Stimulated activated CD4-positive, alpha-beta T cell treated with anti-CD3 and anti-CD28 coated beads, Interleukin-1b, Interleukin-23, amount 100 ng/mL, for 48 hours (primary cell): ENCODE measurements at regions not wholly inside any gene's neighbourhood (a gene's known extent, or its start where the extent isn't known, plus 50 kb on each side); places are given as distances from the start of the nearest gene placed in this dataset.
"Not testable (repeated sequence)": the region's sequence is repeated elsewhere in the genome, so short reads cannot be mapped to it uniquely, and the experiment has no call there.

Experiments used
- DNase-seq: peaks from one replicate; pipeline ENCODE4 v3.0.0-alpha.2; 2020

DNA sequence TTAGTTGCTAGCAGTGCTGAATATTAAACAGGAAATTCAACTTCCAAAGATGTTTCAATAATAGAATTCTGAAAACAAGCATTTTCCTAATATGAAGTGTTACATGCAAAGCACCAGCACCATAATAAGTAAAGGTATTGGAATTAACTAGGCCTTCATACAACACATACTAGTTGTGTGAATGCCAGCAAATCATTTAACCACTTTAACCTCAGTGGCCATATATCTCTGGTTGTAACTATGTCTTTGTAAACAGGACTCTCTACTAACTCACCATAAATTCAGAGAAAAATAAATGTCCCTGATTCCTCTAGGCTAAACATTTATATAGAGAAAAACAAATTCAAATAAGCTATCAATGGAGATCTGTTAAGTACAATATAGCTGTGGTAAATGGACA is 175.7 kb upstream of the NBPF9 start:
- DNase-seq = not testable (repeated sequence)

- DNase-seq = not testable (repeated sequence)
Measured at GRCh38 chr1:149279512-149279911, 176.2 kb upstream of the NBPF9 start.

GRCh38 chr1:149284773-149285172 is 181.4 kb upstream of the NBPF9 start:
- DNase-seq = not testable (repeated sequence)

DNA sequence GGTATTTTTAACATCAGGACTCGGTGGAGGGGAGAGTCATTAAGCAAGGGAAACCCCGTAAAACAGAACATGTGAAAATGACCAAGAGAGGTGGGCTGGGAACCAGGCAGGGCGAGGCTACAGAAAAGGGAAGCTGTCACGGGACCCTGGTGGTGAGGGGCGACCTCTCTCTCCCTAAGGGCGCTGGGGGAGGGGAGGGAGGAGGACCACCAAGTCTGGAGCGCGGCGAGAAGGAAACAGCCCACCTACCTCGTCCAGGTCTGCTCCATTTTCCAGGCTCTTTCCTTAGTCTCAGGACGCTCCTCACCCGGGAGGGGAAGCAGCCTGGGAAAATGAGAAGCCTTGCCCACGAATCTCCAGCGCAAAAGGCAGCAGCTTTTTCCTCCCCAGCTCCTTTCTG is 181.9 kb upstream of the NBPF9 start:
- DNase-seq = not testable (repeated sequence)

- peak; percentile 22 for DNase-seq
Measured at GRCh38 chr1:149285638-149286037, 182.3 kb upstream of the NBPF9 start.

DNA sequence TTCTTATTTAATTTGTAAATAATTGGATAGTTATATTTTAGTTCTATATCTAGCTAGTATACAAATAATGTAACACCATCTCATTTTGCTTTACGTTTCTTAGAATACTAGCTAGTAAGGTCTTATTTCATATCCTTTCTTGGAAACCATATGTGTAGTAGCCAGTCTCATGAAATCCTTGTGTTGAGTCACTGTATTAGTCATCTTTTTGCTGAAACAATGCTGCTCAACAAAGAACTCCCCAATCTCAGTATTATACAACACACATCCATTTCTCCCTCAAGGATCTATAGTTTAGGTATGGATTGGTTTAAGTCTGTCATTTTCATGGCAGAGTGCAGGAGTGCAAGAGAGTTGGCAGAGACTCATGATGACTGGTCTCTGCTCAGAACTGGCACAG is 185.2 kb upstream of the NBPF9 start:
- DNase-seq = not testable (repeated sequence)

GRCh38 chr1:149300478-149301218 is 174.2 kb upstream of the NBPF19 start:
- not testable (repeated sequence) for DNase-seq

DNA sequence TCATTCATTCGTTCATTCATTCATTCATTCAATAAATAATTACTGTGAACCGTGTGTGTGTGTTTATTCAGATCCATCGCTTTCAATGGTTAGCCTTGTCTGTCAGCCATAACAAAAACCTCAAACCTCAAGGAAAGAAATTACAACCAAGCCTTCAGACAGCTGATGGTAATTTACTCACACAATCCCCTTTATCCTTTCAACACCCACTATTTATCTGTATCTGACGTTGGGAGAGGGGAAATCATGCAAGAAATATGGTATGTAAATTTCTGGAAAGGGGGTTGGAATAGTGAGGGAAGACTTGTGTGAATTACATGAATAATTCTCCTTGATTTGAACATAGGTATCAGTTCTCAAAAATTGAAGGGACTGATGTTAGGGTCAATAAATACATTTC is 173.6 kb upstream of the NBPF19 start:
- not testable (repeated sequence) for DNase-seq

DNA sequence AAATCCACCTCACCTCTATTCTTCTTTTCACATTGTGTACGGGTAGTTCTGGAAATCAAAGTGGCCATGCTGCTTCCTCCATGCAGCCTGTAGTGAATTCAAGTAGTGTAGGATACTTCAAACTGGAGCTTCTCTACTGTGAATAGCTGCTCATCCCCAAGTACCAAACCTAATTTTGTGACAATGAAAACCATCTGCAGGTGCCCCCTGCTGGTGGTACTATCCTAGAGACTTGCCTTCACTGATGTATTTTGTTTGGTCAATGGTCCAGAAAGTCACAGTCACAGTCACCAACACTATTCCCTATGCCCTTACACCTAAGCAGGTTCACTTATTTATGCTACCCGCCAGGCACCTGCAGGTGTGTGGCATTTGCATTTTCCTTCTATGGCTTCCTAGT is 170.0 kb upstream of the NBPF19 start:
- not testable (repeated sequence) for DNase-seq

GRCh38 chr1:149307640-149308039 is 167.2 kb upstream of the NBPF19 start:
- not testable (repeated sequence) for DNase-seq

DNA sequence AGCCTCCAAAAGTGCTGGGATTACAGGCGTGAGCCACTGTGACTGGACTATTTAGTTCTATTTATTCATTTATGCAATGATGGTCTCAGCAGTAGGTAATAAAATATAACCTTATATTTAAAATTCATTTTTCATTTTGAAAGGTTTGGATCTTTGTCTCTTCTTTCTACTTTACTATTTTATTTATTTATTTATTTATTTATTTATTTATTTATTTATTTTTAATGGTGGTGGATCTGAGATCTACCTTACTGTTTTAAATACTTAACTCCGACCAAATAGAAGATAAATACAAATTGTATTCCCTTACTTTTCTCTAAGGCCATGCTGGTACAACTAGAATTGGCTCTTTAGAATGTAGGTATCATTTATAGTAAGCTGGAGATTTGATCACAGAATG is 159.9 kb upstream of the NBPF19 start:
- not testable (repeated sequence) for DNase-seq

DNA sequence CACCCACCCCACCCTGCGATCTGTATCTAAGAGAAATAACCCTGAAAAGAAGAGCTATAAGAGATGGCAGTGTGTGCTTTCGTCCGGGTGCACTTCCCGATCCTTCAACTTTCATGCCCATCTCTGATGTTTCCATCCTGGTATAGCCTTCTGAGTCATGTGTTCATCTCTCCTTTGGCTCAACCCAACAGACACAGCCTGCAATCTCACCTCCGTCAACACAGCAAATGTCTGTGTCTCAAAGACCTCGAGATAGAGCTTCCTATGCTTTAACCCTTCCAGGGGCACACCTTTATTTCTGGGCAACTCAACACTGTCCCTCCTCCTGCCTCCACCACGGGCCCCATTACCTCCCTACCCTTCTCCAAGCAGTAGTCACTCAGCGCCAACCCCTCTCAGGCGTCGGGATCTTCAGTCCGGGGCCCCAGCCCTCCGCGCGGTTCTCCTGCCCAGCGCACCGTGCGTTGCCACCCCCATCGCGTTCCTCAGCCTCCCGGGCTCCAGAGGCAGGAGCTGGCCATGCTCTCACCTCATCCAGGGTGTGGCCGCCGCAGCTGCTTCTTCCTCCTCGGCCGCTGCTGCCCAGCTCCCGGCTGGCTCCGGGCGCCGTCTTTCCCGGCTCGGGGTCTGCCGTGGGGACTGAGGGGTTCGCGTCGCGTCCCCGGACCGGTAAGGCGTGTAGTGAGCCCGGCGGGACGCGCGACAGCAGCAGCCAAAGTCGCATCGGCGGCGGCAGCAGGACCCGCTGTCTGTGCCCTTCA is 153.7 kb upstream of the NBPF19 start:
- not testable (repeated sequence) for DNase-seq

- not testable (repeated sequence) for DNase-seq
Measured at GRCh38 chr1:149321732-149322016, 153.2 kb upstream of the NBPF19 start.

DNA sequence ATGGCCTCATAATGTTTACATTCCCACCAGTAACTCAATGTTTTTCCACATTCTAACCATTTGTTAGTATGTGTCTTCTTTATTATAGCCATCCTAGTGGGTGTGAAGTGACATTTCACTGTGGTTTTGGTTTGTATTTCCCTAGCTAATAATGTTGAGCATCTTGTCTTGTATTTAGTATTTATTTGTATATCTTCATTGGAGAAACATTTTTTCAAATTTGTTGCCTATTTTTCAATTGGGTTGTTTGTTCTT is 144.8 kb upstream of the NBPF19 start:
- DNase-seq = not testable (repeated sequence)

GRCh38 chr1:149336082-149336481 is 138.8 kb upstream of the NBPF19 start:
- not testable (repeated sequence) for DNase-seq

DNA sequence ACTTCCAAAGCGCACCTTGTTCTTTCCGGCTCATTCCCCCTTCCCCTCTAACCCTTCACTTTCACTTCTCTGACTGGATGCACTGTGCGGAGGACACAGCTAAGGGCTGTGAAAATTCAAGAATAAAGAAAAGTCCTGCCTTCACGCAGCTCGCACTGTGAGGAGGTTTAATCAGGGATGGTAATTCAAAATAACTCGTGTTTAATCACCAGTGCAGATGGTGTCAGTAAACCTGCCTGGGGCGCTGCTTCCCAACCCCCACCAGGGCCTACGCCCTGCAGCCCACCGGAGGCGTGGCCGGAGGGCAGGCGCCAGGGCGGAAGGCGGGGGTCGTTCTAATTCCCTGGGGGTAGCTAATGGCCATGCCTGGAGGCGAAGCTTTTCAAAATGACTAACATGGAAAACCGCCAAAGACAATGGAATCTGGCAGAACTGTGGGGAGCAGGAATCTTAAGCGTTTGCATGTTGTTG is 136.6 kb upstream of the NBPF19 start:
- DNase-seq = not testable (repeated sequence)

- not testable (repeated sequence) for DNase-seq
Measured at GRCh38 chr1:149338698-149339097, 136.1 kb upstream of the NBPF19 start.

- DNase-seq = not testable (repeated sequence)
Measured at GRCh38 chr1:149349448-149349847, 125.4 kb upstream of the NBPF19 start.

GRCh38 chr1:149352205-149352604 is 122.6 kb upstream of the NBPF19 start:
- DNase-seq = not testable (repeated sequence)

GRCh38 chr1:149354579-149354978 is 120.3 kb upstream of the NBPF19 start:
- DNase-seq = not testable (repeated sequence)

- not testable (repeated sequence) for DNase-seq
Measured at GRCh38 chr1:149355748-149356147, 119.1 kb upstream of the NBPF19 start.

- not testable (repeated sequence) for DNase-seq
Measured at GRCh38 chr1:149356152-149356551, 118.7 kb upstream of the NBPF19 start.

GRCh38 chr1:149360351-149360750 is 114.5 kb upstream of the NBPF19 start:
- DNase-seq = not testable (repeated sequence)

- not testable (repeated sequence) for DNase-seq
Measured at GRCh38 chr1:149361310-149361709, 113.5 kb upstream of the NBPF19 start.
